ENCODE measurements at regions not wholly inside any gene's neighbourhood (a gene's known extent, or its start where the extent isn't known, plus 50 kb on each side); places are given as distances from the start of the nearest gene placed in this dataset.

GRCh38 chr15:93438310-93438709 lies 349.3 kb upstream of the RGMA start:
- CTCF ChIA-PET, result no interaction called here
- POLR2A ChIA-PET, result interaction anchor here (0.6 kb wide), 1 partner anchor 186 kb away, joined by 3 read pairs; no protein-coding TSS in a partner anchor

GRCh38 chr15:93432474-93432873 lies 343.5 kb upstream of the RGMA start:
- DNase-seq (ENCODE audit: extremely low spot score), result no peak
- TF ChIP-seq, protein P1, sequence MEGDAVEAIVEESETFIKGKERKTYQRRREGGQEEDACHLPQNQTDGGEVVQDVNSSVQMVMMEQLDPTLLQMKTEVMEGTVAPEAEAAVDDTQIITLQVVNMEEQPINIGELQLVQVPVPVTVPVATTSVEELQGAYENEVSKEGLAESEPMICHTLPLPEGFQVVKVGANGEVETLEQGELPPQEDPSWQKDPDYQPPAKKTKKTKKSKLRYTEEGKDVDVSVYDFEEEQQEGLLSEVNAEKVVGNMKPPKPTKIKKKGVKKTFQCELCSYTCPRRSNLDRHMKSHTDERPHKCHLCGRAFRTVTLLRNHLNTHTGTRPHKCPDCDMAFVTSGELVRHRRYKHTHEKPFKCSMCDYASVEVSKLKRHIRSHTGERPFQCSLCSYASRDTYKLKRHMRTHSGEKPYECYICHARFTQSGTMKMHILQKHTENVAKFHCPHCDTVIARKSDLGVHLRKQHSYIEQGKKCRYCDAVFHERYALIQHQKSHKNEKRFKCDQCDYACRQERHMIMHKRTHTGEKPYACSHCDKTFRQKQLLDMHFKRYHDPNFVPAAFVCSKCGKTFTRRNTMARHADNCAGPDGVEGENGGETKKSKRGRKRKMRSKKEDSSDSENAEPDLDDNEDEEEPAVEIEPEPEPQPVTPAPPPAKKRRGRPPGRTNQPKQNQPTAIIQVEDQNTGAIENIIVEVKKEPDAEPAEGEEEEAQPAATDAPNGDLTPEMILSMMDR (IDR thresholded peaks at IDR 0.05; ENCODE audit: control extremely low read depth, extremely low read depth, low read depth, missing control alignments), result no peak
- ChIA-PET POLR2A (no interaction called here), CTCF (no interaction called here)

More at GRCh38 chr15:93438310-93438709, 349.3 kb upstream of the RGMA start:
- no peak for DNase-seq (ENCODE audit: extremely low spot score)
- TF ChIP-seq, protein P1 (IDR thresholded peaks at IDR 0.05; ENCODE audit: control extremely low read depth, extremely low read depth, low read depth, missing control alignments), result no peak

- POLR2A ChIA-PET, result no interaction called here
- no peak for DNase-seq (ENCODE audit: extremely low spot score)
- TF ChIP-seq, protein P1 (IDR thresholded peaks at IDR 0.05; ENCODE audit: control extremely low read depth, extremely low read depth, low read depth, missing control alignments), result no peak
- CTCF ChIA-PET, result no interaction called here
Observed at GRCh38 chr15:93428807-93429351, 339.9 kb upstream of the RGMA start.

- no peak for DNase-seq (ENCODE audit: extremely low spot score)
- ChIA-PET CTCF (interaction anchor here (1.6 kb wide), 1 partner anchor 11 kb away, joined by 4 read pairs; no protein-coding TSS in a partner anchor), POLR2A (no interaction called here)
- TF ChIP-seq, protein P1 (IDR thresholded peaks at IDR 0.05; ENCODE audit: control extremely low read depth, extremely low read depth, low read depth, missing control alignments), result no peak
Observed at GRCh38 chr15:93428150-93428549, 339.1 kb upstream of the RGMA start.

GRCh38 chr15:93424131-93424530 lies 335.1 kb upstream of the RGMA start:
- TF ChIP-seq, protein P1 (IDR thresholded peaks at IDR 0.05; ENCODE audit: control extremely low read depth, extremely low read depth, low read depth, missing control alignments), result no peak
- CTCF ChIA-PET, result interaction anchor here (2.0 kb wide), 1 partner anchor 11 kb away, joined by 7 read pairs; no protein-coding TSS in a partner anchor

GRCh38 chr15:93422476-93422875 lies 333.5 kb upstream of the RGMA start:
- DNase-seq (ENCODE audit: extremely low spot score), result no peak
- POLR2A ChIA-PET, result no interaction called here
- TF ChIP-seq, protein P1 (IDR thresholded peaks at IDR 0.05; ENCODE audit: control extremely low read depth, extremely low read depth, low read depth, missing control alignments), result no peak
- CTCF ChIA-PET, result interaction anchor here (0.7 to 2.0 kb wide), 2 partner anchors 10 to 335 kb away, joined by 3 to 7 read pairs; no protein-coding TSS in a partner anchor

More at GRCh38 chr15:93424131-93424530, 335.1 kb upstream of the RGMA start:
- DNase-seq (ENCODE audit: extremely low spot score), result no peak
- POLR2A ChIA-PET, result no interaction called here

Data from GM10248 (cell line).